Hepatocyte (in vitro differentiated cells): ENCODE measurements at regions not wholly inside any gene's neighbourhood (a gene's known extent, or its start where the extent isn't known, plus 50 kb on each side); places are given as distances from the start of the nearest gene placed in this dataset.

ENCODE experiments used
- DNase-seq: peaks from one replicate; pipeline ENCODE4 v3.0.0-alpha.2; 2016; ENCODE audit warnings: low spot score
- H2AFZ ChIP-seq: fragments of 200-600 bp; sonication (generic); 2 replicates; pipeline ENCODE4 v1.6.0; 2016; ENCODE audit warnings: antibody characterized with exemption, mild to moderate bottlenecking
- H3K27ac ChIP-seq: fragments of 200-600 bp; sonication (generic); 2 replicates; pipeline ENCODE4 v1.5.1; 2016; ENCODE audit warnings: mild to moderate bottlenecking
- H3K27me3 ChIP-seq: fragments of 200-600 bp; sonication (generic); 2 replicates; pipeline ENCODE4 v1.6.1; 2016
- H3K36me3 ChIP-seq: fragments of 200-600 bp; sonication (generic); replicated peaks from 2 replicates; pipeline ENCODE4 v1.5.1; 2016; ENCODE audit warnings: low read depth; ENCODE audit not compliant: insufficient read depth
- H3K4me1 ChIP-seq: fragments of 200-600 bp; sonication (generic); 2 replicates; pipeline ENCODE4 v1.5.1; 2016; ENCODE audit warnings: mild to moderate bottlenecking, moderate library complexity; ENCODE audit not compliant: insufficient read depth
- H3K4me2 ChIP-seq: fragments of 200-600 bp; sonication (generic); 2 replicates; pipeline ENCODE4 v1.6.0; 2016
- H3K4me3 ChIP-seq: fragments of 200-600 bp; sonication (generic); 2 replicates; pipeline ENCODE4 v1.5.1; 2016; ENCODE audit warnings: mild to moderate bottlenecking
- H3K79me2 ChIP-seq: fragments of 200-600 bp; sonication (generic); 2 replicates; pipeline ENCODE4 v1.6.0; 2017; ENCODE audit warnings: mild to moderate bottlenecking
- H3K9me2 ChIP-seq: fragments of 200-600 bp; sonication (generic); replicated peaks from 2 replicates; pipeline ENCODE4 v1.6.0; 2017; ENCODE audit warnings: mild to moderate bottlenecking; ENCODE audit not compliant: insufficient read depth
- H3K9me3 ChIP-seq: fragments of 200-600 bp; sonication (generic); 2 replicates; pipeline ENCODE4 v1.5.1; 2016; ENCODE audit warnings: low read depth, mild to moderate bottlenecking
- H4K20me1 ChIP-seq: fragments of 200-600 bp; sonication (generic); 2 replicates; pipeline ENCODE4 v1.6.0; 2016; ENCODE audit warnings: mild to moderate bottlenecking; ENCODE audit not compliant: insufficient read depth, poor library complexity, severe bottlenecking
- EZH2 ChIP-seq: fragments of 200-600 bp; sonication (generic); IDR thresholded peaks from 2 replicates; pipeline ENCODE4 v1.6.1; 2016; ENCODE audit warnings: antibody characterized with exemption, mild to moderate bottlenecking, borderline replicate concordance
- EZH2phosphoT487 ChIP-seq: fragments of 200-600 bp; sonication (generic); IDR thresholded peaks from one replicate; pipeline ENCODE4 v1.6.1; 2018; ENCODE audit warnings: antibody characterized with exemption, mild to moderate bottlenecking, low read depth, moderate library complexity; ENCODE audit not compliant: unreplicated experiment, severe bottlenecking
- WGBS: methylation state at CpG from one replicate; pipeline ENCODE4 v1.1.6; 2016; ENCODE audit warnings: low lambda C conversion rate; ENCODE audit errors: missing lambda C conversion rate; 5-methylcytosine and 5-hydroxymethylcytosine counted together
- TF ChIP-seq, protein P1 (sequence below): fragments of 200-600 bp; sonication (generic); IDR thresholded peaks from 2 replicates; pipeline ENCODE4 v1.5.1; 2016; ENCODE audit warnings: antibody characterized with exemption, mild to moderate bottlenecking; ENCODE audit not compliant: poor library complexity

DNA sequence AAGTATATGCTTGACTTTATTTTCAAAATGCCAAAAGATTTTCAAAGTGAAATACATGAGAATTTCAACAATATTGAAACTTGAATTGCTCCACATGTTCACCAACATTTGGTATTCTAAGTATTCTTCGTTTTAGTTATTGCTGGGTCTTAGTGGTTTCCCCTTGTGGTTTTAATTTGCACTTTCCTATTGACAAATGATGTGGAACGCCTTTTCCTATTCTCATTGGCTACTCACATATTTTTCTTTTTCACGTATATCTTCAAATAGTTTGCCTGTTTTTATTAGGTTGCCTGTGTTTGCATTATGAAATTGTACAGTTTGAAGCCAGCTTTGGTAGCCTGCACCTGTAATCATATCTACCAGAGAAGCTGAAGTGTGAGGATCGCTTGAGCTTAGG lies 405.7 kb upstream of the IRX2 start:
- Histone ChIP-seq H3K4me3 (no peak overlapping the region), H3K27ac (no peak overlapping the region), H3K9me3 (no peaks in the 10 kb centered on the region), H4K20me1 (no peaks in the 10 kb centered on the region), H3K4me1 (no peaks in the 10 kb centered on the region), H2AFZ (no peak overlapping the region), H3K36me3 (no peaks in the 10 kb centered on the region), H3K9me2 (no peaks in the 10 kb centered on the region), H3K79me2 (no peaks in the 10 kb centered on the region), H3K4me2 (no peak overlapping the region), H3K27me3 (no peaks in the 10 kb centered on the region)
- DNase-seq = no peak
- TF ChIP-seq EZH2phosphoT487 (no peak), EZH2 (no peak)
- TF ChIP-seq, protein P1, sequence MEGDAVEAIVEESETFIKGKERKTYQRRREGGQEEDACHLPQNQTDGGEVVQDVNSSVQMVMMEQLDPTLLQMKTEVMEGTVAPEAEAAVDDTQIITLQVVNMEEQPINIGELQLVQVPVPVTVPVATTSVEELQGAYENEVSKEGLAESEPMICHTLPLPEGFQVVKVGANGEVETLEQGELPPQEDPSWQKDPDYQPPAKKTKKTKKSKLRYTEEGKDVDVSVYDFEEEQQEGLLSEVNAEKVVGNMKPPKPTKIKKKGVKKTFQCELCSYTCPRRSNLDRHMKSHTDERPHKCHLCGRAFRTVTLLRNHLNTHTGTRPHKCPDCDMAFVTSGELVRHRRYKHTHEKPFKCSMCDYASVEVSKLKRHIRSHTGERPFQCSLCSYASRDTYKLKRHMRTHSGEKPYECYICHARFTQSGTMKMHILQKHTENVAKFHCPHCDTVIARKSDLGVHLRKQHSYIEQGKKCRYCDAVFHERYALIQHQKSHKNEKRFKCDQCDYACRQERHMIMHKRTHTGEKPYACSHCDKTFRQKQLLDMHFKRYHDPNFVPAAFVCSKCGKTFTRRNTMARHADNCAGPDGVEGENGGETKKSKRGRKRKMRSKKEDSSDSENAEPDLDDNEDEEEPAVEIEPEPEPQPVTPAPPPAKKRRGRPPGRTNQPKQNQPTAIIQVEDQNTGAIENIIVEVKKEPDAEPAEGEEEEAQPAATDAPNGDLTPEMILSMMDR = no peak
- WGBS = 62% methylated on average over 4 of the region's 4 CpGs

DNA sequence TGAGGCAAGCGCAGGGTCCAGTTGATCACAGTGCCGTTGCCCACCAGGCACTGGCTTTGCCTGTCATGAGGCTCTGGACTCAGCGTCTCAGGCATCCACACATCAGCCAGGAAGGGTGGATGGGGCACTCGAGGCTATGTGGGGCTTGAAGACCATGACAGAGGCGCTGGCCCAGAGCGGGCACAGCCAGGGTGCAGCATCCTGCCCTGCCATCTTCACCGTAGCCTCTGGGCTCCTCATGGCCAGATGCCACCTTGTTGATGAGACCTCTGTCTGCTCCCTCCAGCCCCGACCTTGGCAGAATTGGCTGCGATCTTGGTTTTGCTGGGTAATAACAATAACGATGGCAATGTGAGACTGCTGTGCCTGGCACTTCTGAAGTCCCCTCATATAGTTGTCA lies 404.2 kb upstream of the IRX2 start:
- Histone ChIP-seq H3K9me3 (no peaks in the 10 kb centered on the region), H2AFZ (no peak overlapping the region), H3K27ac (no peak overlapping the region), H3K4me2 (no peak overlapping the region), H3K27me3 (no peaks in the 10 kb centered on the region), H3K36me3 (no peaks in the 10 kb centered on the region), H3K9me2 (no peaks in the 10 kb centered on the region), H3K79me2 (no peaks in the 10 kb centered on the region), H3K4me3 (no peak overlapping the region), H3K4me1 (no peaks in the 10 kb centered on the region), H4K20me1 (no peaks in the 10 kb centered on the region)
- no peak for DNase-seq
- WGBS = 98% methylated on average over 10 of the region's 10 CpGs
- TF ChIP-seq, protein P1 = no peak
- TF ChIP-seq EZH2phosphoT487 = no peak
- TF ChIP-seq EZH2 = no peak

GRCh38 chr5:3155046-3155445 lies 403.6 kb upstream of the IRX2 start:
- Histone ChIP-seq H3K4me2 (no peak overlapping the region), H3K4me3 (no peak overlapping the region), H3K36me3 (no peaks in the 10 kb centered on the region), H2AFZ (no peak overlapping the region), H4K20me1 (no peaks in the 10 kb centered on the region), H3K27ac (no peak overlapping the region), H3K9me2 (no peaks in the 10 kb centered on the region), H3K79me2 (no peaks in the 10 kb centered on the region), H3K9me3 (no peaks in the 10 kb centered on the region), H3K27me3 (no peaks in the 10 kb centered on the region), H3K4me1 (no peaks in the 10 kb centered on the region)
- WGBS = 71% methylated on average over 10 of the region's 10 CpGs
- DNase-seq = no peak
- TF ChIP-seq, protein P1 = no peak
- TF ChIP-seq EZH2 = no peak
- no peak for TF ChIP-seq EZH2phosphoT487

- WGBS = 54% methylated on average over 4 of the region's 4 CpGs
- no peaks in the 10 kb centered on the region for H3K9me3 ChIP-seq
- no peak overlapping the region for H3K4me3 ChIP-seq
- TF ChIP-seq EZH2phosphoT487 (no peak), EZH2 (no peak)
- TF ChIP-seq, protein P1 = no peak
- no peak overlapping the region for H3K4me2 ChIP-seq
- no peaks in the 10 kb centered on the region for H3K9me2 ChIP-seq
- H4K20me1 ChIP-seq = no peaks in the 10 kb centered on the region
- no peaks in the 10 kb centered on the region for H3K27me3 ChIP-seq
- H3K79me2 ChIP-seq = no peaks in the 10 kb centered on the region
- no peak for DNase-seq
- no peak overlapping the region for H3K27ac ChIP-seq
- H3K4me1 ChIP-seq = no peaks in the 10 kb centered on the region
- no peak overlapping the region for H2AFZ ChIP-seq
- no peaks in the 10 kb centered on the region for H3K36me3 ChIP-seq
These were observed 402.4 kb upstream of the IRX2 start for GRCh38 chr5:3153906-3154305.
